H1 (cell line): ENCODE measurements at regions not wholly inside any gene's neighbourhood (a gene's known extent, or its start where the extent isn't known, plus 50 kb on each side); places are given as distances from the start of the nearest gene placed in this dataset.

Source experiments
- BCL11A ChIP-seq, 2 experiments: IDR thresholded peaks; one replicate each; pipeline ENCODE4 v1.6.1; 2011; ENCODE audit warnings: low read depth in 2 of 2, low read length in 2 of 2, mild to moderate bottlenecking in 2 of 2
- HDAC2 ChIP-seq, 2 experiments: fragments of 300-600 bp in 1 of 2; sonication (generic) in 1 of 2; IDR thresholded peaks; 2 replicates each; pipeline ENCODE4 v1.6.1; 2011 to 2012; ENCODE audit warnings: low read depth in 2 of 2, low read length in 2 of 2, mild to moderate bottlenecking in 2 of 2, moderate library complexity in 2 of 2, borderline replicate concordance in 1 of 2, inconsistent platforms in 1 of 2
- RAD21 ChIP-seq, 2 experiments: IDR thresholded peaks in 1 of 2; conservative IDR thresholded peaks in 1 of 2; 2 replicates each; pipeline ENCODE4 v1.6.1; 2011; ENCODE audit warnings: low read depth in 2 of 2, low read length in 2 of 2, improper control_type of control experiment in 1 of 2, inconsistent platforms in 1 of 2, mild to moderate bottlenecking in 1 of 2, moderate library complexity in 1 of 2
- SP4 ChIP-seq: IDR thresholded peaks from 2 replicates; pipeline ENCODE4 v1.6.1; 2012; ENCODE audit warnings: low read length, inconsistent platforms
- ZNF274 ChIP-seq: IDR thresholded peaks from 2 replicates; pipeline ENCODE4 v1.7.0; 2012; ENCODE audit warnings: low read length, borderline replicate concordance; ENCODE audit errors: extremely low read depth
- TF ChIP-seq, protein P1 (sequence below), 3 experiments: IDR thresholded peaks; 1 replicate in 2 of 3; 2 replicates in 1 of 3; pipeline versions ENCODE4 v1.5.1 to v1.6.1; 2011; ENCODE audit warnings: low read length in 3 of 3, mild to moderate bottlenecking in 3 of 3, inconsistent platforms in 2 of 3, low read depth in 1 of 3, moderate library complexity in 1 of 3; ENCODE audit not compliant: insufficient read depth in 1 of 3; ENCODE audit errors: control extremely low read depth in 1 of 3

GRCh38 chr3:184481984-184482671, 79.5 kb upstream of the EPHB3 start:
- TF ChIP-seq SP4 (no peak), RAD21 (IDR thresholded peaks at IDR 0.05 in 1 of 2, conservative IDR thresholded peaks at IDR 0.05 in 1 of 2; ENCODE audit: low read depth in 2 of 2, low read length in 2 of 2) (no peak), BCL11A (IDR thresholded peaks at IDR 0.05; ENCODE audit: low read depth in 2 of 2, low read length in 2 of 2) (no peak), HDAC2 (IDR thresholded peaks at IDR 0.05; ENCODE audit: borderline replicate concordance in 1 of 2, low read depth in 2 of 2, low read length in 2 of 2) (no peak), ZNF274 (no peak)
- TF ChIP-seq, protein P1, sequence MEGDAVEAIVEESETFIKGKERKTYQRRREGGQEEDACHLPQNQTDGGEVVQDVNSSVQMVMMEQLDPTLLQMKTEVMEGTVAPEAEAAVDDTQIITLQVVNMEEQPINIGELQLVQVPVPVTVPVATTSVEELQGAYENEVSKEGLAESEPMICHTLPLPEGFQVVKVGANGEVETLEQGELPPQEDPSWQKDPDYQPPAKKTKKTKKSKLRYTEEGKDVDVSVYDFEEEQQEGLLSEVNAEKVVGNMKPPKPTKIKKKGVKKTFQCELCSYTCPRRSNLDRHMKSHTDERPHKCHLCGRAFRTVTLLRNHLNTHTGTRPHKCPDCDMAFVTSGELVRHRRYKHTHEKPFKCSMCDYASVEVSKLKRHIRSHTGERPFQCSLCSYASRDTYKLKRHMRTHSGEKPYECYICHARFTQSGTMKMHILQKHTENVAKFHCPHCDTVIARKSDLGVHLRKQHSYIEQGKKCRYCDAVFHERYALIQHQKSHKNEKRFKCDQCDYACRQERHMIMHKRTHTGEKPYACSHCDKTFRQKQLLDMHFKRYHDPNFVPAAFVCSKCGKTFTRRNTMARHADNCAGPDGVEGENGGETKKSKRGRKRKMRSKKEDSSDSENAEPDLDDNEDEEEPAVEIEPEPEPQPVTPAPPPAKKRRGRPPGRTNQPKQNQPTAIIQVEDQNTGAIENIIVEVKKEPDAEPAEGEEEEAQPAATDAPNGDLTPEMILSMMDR (IDR thresholded peaks at IDR 0.05; ENCODE audit: control extremely low read depth in 1 of 3, insufficient read depth in 1 of 3, low read depth in 1 of 3, low read length in 3 of 3): no peak
